Astrocyte (in vitro differentiated cells and primary cell): ENCODE measurements at regions not wholly inside any gene's neighbourhood (a gene's known extent, or its start where the extent isn't known, plus 50 kb on each side); places are given as distances from the start of the nearest gene placed in this dataset.
A peak's percentile ranks its signal among the peaks of the same experiment; 100 is the strongest.
"Not testable (repeated sequence)": the region's sequence is repeated elsewhere in the genome, so short reads cannot be mapped to it uniquely, and the experiment has no call there.

Source experiments
- DNase-seq: peaks from one replicate; pipeline ENCODE4 v3.0.0-alpha.2; 2010; ENCODE audit warnings: low read depth
- FAIRE-seq: peaks from 2 replicates; lab custom pipeline; 2011; peaks lifted over from hg19 to GRCh38; lab: Jason Lieb, UNC
- H2AFZ ChIP-seq: 2 replicates; pipeline ENCODE4 v1.6.0; 2012; ENCODE audit warnings: low read depth, low read length, inconsistent platforms
- H3K27ac ChIP-seq: 2 replicates; pipeline ENCODE4 v1.5.1; 2011; ENCODE audit warnings: low read depth, low read length, inconsistent platforms
- H3K27me3 ChIP-seq: 2 replicates; pipeline ENCODE4 v1.6.0; 2011; ENCODE audit warnings: low read length, inconsistent platforms; ENCODE audit not compliant: insufficient read depth
- H3K36me3 ChIP-seq: 2 replicates; pipeline ENCODE4 v1.5.1; 2011; ENCODE audit warnings: low read length, inconsistent platforms; ENCODE audit not compliant: insufficient read depth
- H3K4me1 ChIP-seq: 2 replicates; pipeline ENCODE4 v1.5.1; 2011; ENCODE audit warnings: low read length, inconsistent platforms; ENCODE audit not compliant: insufficient read depth
- H3K4me2 ChIP-seq: 2 replicates; pipeline ENCODE4 v1.6.0; 2012; ENCODE audit warnings: low read length, inconsistent platforms
- H3K4me3 ChIP-seq: 2 replicates; pipeline ENCODE4 v1.5.1; 2011; ENCODE audit warnings: low read depth, mild to moderate bottlenecking, low read length, inconsistent platforms; ENCODE audit not compliant: insufficient read depth
- H3K79me2 ChIP-seq: 2 replicates; pipeline ENCODE4 v1.6.0; 2012; ENCODE audit warnings: mild to moderate bottlenecking, low read length, inconsistent platforms; ENCODE audit not compliant: insufficient read depth
- H3K9ac ChIP-seq: 2 replicates; pipeline ENCODE4 v1.6.0; 2012; ENCODE audit warnings: mild to moderate bottlenecking, low read length, inconsistent platforms
- H3K9me3 ChIP-seq: 2 replicates; pipeline ENCODE4 v1.5.1; 2012; ENCODE audit warnings: low read depth, mild to moderate bottlenecking, low read length, inconsistent platforms; ENCODE audit not compliant: insufficient read depth
- H4K20me1 ChIP-seq: 2 replicates; pipeline ENCODE4 v1.6.0; 2012; ENCODE audit warnings: low read length, inconsistent platforms; ENCODE audit not compliant: insufficient read depth
- H3K27ac Mint-ChIP-seq: one replicate; pipeline ENCODE4 v1.8.0; 2021; ENCODE audit warnings: mild to moderate bottlenecking, mixed read lengths; ENCODE audit not compliant: unreplicated experiment
- H3K27me3 Mint-ChIP-seq: one replicate; pipeline ENCODE4 v1.8.0; 2021; ENCODE audit warnings: low read depth, mixed read lengths; ENCODE audit not compliant: unreplicated experiment
- H3K36me3 Mint-ChIP-seq: one replicate; pipeline ENCODE4 v1.8.0; 2021; ENCODE audit warnings: low read depth, mixed read lengths; ENCODE audit not compliant: unreplicated experiment
- H3K4me1 Mint-ChIP-seq: one replicate; pipeline ENCODE4 v1.8.0; 2021; ENCODE audit warnings: low read depth, mixed read lengths; ENCODE audit not compliant: unreplicated experiment
- H3K4me3 Mint-ChIP-seq: one replicate; pipeline ENCODE4 v1.8.0; 2021; ENCODE audit warnings: mild to moderate bottlenecking, moderate library complexity, mixed read lengths; ENCODE audit not compliant: unreplicated experiment
- H3K9me3 Mint-ChIP-seq: one replicate; pipeline ENCODE4 v1.8.0; 2021; ENCODE audit warnings: mild to moderate bottlenecking, mixed read lengths; ENCODE audit not compliant: unreplicated experiment
- EZH2 ChIP-seq: IDR thresholded peaks from 2 replicates; pipeline ENCODE4 v1.6.1; 2012; ENCODE audit warnings: mild to moderate bottlenecking, low read length, inconsistent platforms; ENCODE audit not compliant: insufficient read depth
- TF ChIP-seq, protein P1 (sequence below): IDR thresholded peaks from 2 replicates; pipeline ENCODE4 v1.5.1; 2011; ENCODE audit warnings: low read depth, mild to moderate bottlenecking, inconsistent platforms, low read length, moderate library complexity; ENCODE audit not compliant: insufficient read depth

DNA sequence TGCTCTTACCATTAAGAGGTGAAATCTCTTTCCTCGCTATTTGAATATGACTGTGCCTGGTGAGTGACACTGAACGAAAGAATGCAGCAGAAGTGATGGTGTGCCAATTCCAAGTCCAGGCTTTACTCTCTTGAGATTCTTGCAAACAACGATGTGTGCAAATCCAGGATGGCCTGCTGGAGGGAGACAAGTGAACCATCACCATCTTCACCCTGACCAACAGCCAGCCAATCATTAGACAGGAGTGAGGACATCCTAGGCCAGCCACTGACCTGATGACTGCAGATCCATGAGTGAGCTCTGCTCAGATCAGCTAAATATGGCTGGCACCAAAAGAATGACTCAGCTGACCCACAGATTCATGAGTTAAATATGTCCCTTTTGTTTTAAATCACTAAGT, 878.0 kb downstream of the PDCD6IP start:
- H3K9me3 ChIP-seq, result peaks cover 4% of the 10 kb centered on the region
- no peak overlapping the region for H3K4me3 ChIP-seq
- no peaks in the 10 kb centered on the region for H3K79me2 ChIP-seq
- H2AFZ ChIP-seq, result no peak overlapping the region
- no peaks in the 10 kb centered on the region for H3K27me3 ChIP-seq
- Mint-ChIP-seq H3K27ac (no peak overlapping the region), H3K27me3 (no peaks in the 10 kb centered on the region), H3K4me3 (no peak overlapping the region), H3K4me1 (peaks cover 15% of the 10 kb centered on the region), H3K36me3 (peaks cover 2% of the 10 kb centered on the region), H3K9me3 (peaks cover 8% of the 10 kb centered on the region)
- H3K27ac ChIP-seq, result no peak overlapping the region
- peaks cover 10% of the 10 kb centered on the region for H3K4me1 ChIP-seq
- no peak overlapping the region for H3K4me2 ChIP-seq
- FAIRE-seq (no peak), DNase-seq (peak; percentile 50)
- H3K9ac ChIP-seq, result no peak overlapping the region
- no peaks in the 10 kb centered on the region for H3K36me3 ChIP-seq
- no peaks in the 10 kb centered on the region for H4K20me1 ChIP-seq
- TF ChIP-seq, protein P1, sequence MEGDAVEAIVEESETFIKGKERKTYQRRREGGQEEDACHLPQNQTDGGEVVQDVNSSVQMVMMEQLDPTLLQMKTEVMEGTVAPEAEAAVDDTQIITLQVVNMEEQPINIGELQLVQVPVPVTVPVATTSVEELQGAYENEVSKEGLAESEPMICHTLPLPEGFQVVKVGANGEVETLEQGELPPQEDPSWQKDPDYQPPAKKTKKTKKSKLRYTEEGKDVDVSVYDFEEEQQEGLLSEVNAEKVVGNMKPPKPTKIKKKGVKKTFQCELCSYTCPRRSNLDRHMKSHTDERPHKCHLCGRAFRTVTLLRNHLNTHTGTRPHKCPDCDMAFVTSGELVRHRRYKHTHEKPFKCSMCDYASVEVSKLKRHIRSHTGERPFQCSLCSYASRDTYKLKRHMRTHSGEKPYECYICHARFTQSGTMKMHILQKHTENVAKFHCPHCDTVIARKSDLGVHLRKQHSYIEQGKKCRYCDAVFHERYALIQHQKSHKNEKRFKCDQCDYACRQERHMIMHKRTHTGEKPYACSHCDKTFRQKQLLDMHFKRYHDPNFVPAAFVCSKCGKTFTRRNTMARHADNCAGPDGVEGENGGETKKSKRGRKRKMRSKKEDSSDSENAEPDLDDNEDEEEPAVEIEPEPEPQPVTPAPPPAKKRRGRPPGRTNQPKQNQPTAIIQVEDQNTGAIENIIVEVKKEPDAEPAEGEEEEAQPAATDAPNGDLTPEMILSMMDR, result no peak
- TF ChIP-seq EZH2, result no peak

DNA sequence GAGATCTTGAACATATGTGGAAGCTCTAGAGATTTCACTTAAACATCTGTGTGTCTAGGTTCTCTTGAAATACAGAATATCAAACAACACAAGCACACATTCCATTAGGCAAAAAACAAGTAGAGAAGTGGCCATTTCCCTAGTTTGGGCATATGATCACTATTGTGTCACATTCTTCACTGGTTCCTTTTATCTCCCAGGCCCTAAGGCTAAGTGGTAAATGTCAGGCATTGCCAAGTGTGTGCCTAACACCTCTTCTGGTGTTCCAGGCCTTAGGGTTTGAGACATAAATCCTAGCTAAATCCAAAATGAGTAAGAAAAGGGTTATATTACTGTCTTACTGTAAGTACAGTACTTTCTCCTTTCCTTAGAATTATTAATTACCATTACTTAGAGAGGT, 880.1 kb downstream of the PDCD6IP start:
- H3K4me2 ChIP-seq, result no peak overlapping the region
- DNase-seq (no peak), FAIRE-seq (no peak)
- TF ChIP-seq, protein P1, result no peak
- no peaks in the 10 kb centered on the region for H3K36me3 Mint-ChIP-seq
- no peaks in the 10 kb centered on the region for H4K20me1 ChIP-seq
- H3K9ac ChIP-seq, result no peak overlapping the region
- peaks cover 4% of the 10 kb centered on the region for H3K9me3 ChIP-seq
- H3K79me2 ChIP-seq, result no peaks in the 10 kb centered on the region
- H3K4me3 ChIP-seq, result no peak overlapping the region
- H3K4me1 Mint-ChIP-seq, result peaks cover 15% of the 10 kb centered on the region
- H2AFZ ChIP-seq, result no peak overlapping the region
- no peak overlapping the region for H3K27ac Mint-ChIP-seq
- H3K36me3 ChIP-seq, result no peaks in the 10 kb centered on the region
- H3K4me3 Mint-ChIP-seq, result no peak overlapping the region
- H3K9me3 Mint-ChIP-seq, result peaks cover 9% of the 10 kb centered on the region
- no peak overlapping the region for H3K27ac ChIP-seq
- peaks cover 10% of the 10 kb centered on the region for H3K4me1 ChIP-seq
- H3K27me3 ChIP-seq, result no peaks in the 10 kb centered on the region
- no peaks in the 10 kb centered on the region for H3K27me3 Mint-ChIP-seq

DNA sequence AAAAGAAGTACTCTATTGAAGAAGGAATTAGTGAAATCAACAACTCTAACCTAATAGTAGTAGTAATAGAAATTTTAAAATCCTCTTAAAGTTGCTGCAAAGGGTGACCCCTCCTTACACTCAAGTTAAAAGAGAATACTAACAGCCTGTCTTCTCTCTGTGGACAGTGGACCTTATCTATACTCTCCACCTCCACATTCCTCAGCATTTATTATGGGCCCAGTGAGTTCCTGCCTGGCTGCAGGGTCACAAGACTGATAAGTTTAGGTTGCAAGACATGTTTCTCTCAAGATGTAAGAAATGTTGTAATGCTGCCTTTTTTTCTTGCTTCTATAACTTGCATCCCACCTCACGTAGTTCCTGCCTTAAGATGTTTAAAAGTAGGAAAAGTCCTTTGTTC, 880.6 kb downstream of the PDCD6IP start:
- H3K27me3 Mint-ChIP-seq, H3K4me3 Mint-ChIP-seq, H3K27ac ChIP-seq, FAIRE-seq, H3K79me2 ChIP-seq, H3K4me3 ChIP-seq, H3K9ac ChIP-seq, H3K9me3 ChIP-seq, H3K36me3 Mint-ChIP-seq, DNase-seq, H3K36me3 ChIP-seq, H3K9me3 Mint-ChIP-seq, H3K27me3 ChIP-seq, H3K27ac Mint-ChIP-seq, H4K20me1 ChIP-seq, H2AFZ ChIP-seq, H3K4me2 ChIP-seq: not testable (repeated sequence)
- peaks cover 10% of the 10 kb centered on the region for H3K4me1 ChIP-seq
- peaks cover 15% of the 10 kb centered on the region for H3K4me1 Mint-ChIP-seq
